GM10266 (cell line): ENCODE measurements at regions not wholly inside any gene's neighbourhood (a gene's known extent, or its start where the extent isn't known, plus 50 kb on each side); places are given as distances from the start of the nearest gene placed in this dataset.
"Not testable (repeated sequence)": the region's sequence is repeated elsewhere in the genome, so short reads cannot be mapped to it uniquely, and the experiment has no call there.

Experiments used
- DNase-seq: peaks from one replicate; pipeline ENCODE4 v3.0.0; 2012; ENCODE audit errors: extremely low spot score
- TF ChIP-seq, protein P1 (sequence below): IDR thresholded peaks from 2 replicates; pipeline ENCODE4 v1.5.1; 2012; ENCODE audit warnings: mild to moderate bottlenecking, low read depth; ENCODE audit not compliant: control insufficient read depth, insufficient read depth; ENCODE audit errors: missing control alignments

GRCh38 chr4:107419052-107419451 lies 301.0 kb downstream of the PAPSS1 start:
- no peak for DNase-seq
- TF ChIP-seq, protein P1, sequence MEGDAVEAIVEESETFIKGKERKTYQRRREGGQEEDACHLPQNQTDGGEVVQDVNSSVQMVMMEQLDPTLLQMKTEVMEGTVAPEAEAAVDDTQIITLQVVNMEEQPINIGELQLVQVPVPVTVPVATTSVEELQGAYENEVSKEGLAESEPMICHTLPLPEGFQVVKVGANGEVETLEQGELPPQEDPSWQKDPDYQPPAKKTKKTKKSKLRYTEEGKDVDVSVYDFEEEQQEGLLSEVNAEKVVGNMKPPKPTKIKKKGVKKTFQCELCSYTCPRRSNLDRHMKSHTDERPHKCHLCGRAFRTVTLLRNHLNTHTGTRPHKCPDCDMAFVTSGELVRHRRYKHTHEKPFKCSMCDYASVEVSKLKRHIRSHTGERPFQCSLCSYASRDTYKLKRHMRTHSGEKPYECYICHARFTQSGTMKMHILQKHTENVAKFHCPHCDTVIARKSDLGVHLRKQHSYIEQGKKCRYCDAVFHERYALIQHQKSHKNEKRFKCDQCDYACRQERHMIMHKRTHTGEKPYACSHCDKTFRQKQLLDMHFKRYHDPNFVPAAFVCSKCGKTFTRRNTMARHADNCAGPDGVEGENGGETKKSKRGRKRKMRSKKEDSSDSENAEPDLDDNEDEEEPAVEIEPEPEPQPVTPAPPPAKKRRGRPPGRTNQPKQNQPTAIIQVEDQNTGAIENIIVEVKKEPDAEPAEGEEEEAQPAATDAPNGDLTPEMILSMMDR: no peak

DNA sequence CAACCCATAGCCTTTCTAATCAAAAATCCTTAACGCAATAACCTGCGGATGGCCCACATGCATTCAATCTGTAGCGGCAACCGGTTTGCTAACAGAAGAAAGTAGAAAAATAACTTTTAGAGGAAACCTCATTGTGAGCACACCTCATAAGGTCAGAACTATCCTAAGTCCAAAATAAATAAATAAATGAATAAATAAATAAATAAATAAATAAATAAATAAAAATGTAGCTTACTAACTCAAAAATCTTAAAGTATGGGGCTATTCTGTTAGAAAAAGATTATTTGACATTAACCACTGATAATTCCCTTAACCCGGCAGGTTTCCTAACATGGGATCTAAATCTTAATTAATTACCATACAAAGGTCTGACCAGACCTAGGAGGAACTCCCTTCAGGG lies 304.5 kb downstream of the PAPSS1 start:
- DNase-seq: not testable (repeated sequence)

DNA sequence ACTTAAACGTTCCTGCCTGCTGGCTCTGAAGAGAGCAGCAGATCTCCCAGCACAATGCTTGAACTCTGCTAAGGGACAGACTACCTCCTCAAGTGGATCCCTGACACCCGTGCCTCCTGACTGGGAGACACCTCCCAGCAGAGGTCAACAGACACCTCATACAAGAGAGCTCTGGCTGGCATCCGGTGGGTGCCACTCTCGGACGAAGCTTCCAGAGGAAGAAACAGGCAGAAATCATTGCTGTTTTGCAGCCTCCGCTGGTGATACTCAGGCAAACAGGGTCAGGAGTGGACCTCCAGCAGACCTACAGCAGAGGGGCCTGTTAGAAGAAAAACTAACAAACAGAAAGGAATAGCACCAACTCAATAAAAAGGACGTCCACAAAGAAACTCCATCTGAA lies 310.2 kb downstream of the PAPSS1 start:
- not testable (repeated sequence) for DNase-seq

GRCh38 chr4:107408968-107409367 lies 311.1 kb downstream of the PAPSS1 start:
- TF ChIP-seq, protein P1: no peak
- no peak for DNase-seq

DNA sequence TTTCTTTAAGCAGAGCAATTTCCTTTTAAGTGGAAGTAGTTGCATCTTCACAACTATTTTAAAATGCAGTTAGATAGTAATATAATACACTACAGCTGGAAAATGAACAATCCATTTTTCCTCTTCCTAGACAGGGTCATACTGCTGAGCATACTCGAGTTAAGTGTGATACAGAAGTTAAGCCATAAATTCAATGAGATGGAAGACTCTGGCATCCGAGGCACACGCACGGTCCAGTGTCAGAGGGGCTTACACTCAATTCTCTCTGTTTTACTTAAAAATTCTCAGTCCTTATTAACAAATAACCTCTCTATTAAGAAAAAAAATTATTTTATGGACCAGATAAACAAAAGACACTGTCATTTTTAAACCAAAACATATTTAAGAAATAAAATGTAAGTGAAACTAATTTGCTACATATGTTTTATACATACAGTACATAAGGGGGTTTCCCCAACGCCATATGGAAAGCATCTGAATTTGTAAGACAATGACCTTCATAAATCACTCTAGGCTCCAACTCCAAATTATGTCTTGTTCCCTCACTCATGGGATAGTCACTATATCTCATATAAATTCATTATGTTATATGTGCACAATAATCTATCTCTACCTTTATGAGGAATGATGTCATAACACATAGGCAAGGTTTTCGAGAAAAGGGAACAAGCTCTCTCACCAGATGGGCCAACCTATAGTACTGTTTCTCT lies 315.3 kb downstream of the PAPSS1 start:
- TF ChIP-seq, protein P1: no peak
- DNase-seq: no peak

DNA sequence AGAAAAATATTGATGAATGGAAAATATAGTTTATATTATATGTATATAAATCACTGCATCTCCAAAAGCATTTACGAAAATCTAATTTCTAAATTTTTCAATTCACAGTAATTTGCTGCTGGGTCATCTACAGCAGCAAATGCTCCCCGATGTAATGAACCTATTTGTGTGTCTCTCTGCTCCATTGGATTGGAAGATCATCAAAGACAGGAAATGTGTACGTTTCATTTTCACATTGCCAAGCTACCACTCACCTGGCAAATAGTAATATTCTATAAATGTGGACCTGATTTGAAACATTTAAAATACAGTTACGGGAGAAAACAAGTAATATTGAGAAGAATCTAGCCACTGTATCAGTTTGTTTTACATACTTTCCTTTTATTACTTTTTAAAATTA lies 317.7 kb downstream of the PAPSS1 start:
- DNase-seq: no peak
- TF ChIP-seq, protein P1: no peak

DNA sequence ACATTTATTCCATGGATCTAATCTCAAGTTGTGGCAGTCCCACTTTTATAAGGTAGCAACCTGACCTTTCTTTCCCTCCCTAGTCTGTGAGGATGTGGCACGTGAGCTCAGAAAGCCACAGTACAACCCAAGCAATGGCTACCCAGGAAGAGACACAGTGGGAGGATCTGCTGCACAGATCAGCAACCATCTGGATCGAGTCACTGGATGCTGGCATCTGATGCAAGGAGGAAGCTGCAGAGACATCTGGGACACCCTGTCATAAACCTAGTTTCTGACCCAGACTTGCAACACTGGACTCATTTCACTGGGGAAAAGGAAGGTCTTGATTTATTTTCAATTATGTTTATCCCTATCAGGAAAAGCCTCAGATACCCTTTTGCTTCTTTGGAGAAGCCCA lies 327.1 kb downstream of the PAPSS1 start:
- TF ChIP-seq, protein P1: no peak
- DNase-seq: no peak

DNA sequence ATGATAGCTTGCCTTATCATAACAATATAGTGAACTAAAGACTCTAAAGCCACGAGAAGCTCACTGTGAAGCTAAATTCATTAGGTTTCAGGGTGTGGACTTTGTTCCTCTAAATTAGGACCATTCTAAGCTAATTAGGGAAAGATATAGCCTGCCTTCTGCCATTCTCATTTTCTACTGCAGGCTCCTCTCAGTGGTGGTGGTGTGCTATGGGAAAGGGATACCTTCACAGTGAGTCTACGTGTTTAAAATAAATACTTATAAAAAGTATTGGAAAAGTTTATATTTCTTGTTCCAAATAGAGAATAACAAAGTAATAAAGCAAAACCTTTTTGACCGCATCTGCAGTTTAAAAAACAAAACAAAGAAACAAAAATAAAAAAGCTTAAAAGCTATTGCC lies 327.7 kb downstream of the PAPSS1 start:
- no peak for DNase-seq
- TF ChIP-seq, protein P1: no peak
